KMS-11 (cell line): ENCODE measurements at regions not wholly inside any gene's neighbourhood (a gene's known extent, or its start where the extent isn't known, plus 50 kb on each side); places are given as distances from the start of the nearest gene placed in this dataset.

Experiments
- H2AFZ ChIP-seq: fragments of 200-600 bp; sonication (generic); 2 replicates; pipeline ENCODE4 v1.6.1; 2016; ENCODE audit warnings: antibody characterized with exemption, mixed run types, low read depth
- H3K27ac ChIP-seq: fragments of 200-600 bp; sonication (generic); 2 replicates; pipeline ENCODE4 v1.6.1; 2016; ENCODE audit warnings: mild to moderate bottlenecking, mixed run types
- H3K27me3 ChIP-seq: fragments of 200-600 bp; sonication (generic); 2 replicates; pipeline ENCODE4 v1.6.1; 2017; ENCODE audit warnings: mild to moderate bottlenecking, low read depth, mixed run types, moderate library complexity; ENCODE audit not compliant: insufficient read depth
- H3K36me3 ChIP-seq: fragments of 200-600 bp; sonication (generic); 2 replicates; pipeline ENCODE4 v1.6.1; 2017; ENCODE audit warnings: mild to moderate bottlenecking, mixed run types; ENCODE audit not compliant: insufficient read depth
- H3K4me1 ChIP-seq: fragments of 200-600 bp; sonication (generic); 2 replicates; pipeline ENCODE4 v1.6.1; 2016; ENCODE audit warnings: mild to moderate bottlenecking, low read depth, mixed run types; ENCODE audit not compliant: poor library complexity, severe bottlenecking
- H3K4me2 ChIP-seq: fragments of 200-600 bp; sonication (generic); 2 replicates; pipeline ENCODE4 v1.7.0; 2016; ENCODE audit warnings: mild to moderate bottlenecking, mixed run types
- H3K4me3 ChIP-seq: fragments of 200-600 bp; sonication (generic); IDR thresholded peaks from 2 replicates; pipeline ENCODE4 v1.6.1; 2017; ENCODE audit warnings: low read depth, low read length, mixed read lengths; ENCODE audit not compliant: insufficient read depth
- H3K79me2 ChIP-seq: fragments of 200-600 bp; sonication (generic); 2 replicates; pipeline ENCODE4 v1.6.1; 2016; ENCODE audit warnings: low read depth, mixed run types; ENCODE audit not compliant: insufficient read depth
- H3K9ac ChIP-seq: fragments of 200-600 bp; sonication (generic); 2 replicates; pipeline ENCODE4 v1.6.1; 2016; ENCODE audit warnings: mild to moderate bottlenecking, mixed run types
- H4K20me1 ChIP-seq: fragments of 200-600 bp; sonication (generic); 2 replicates; pipeline ENCODE4 v1.6.1; 2016; ENCODE audit warnings: mild to moderate bottlenecking, mixed run types; ENCODE audit not compliant: insufficient read depth
- CTCF ChIP-seq: fragments of 200-600 bp; sonication (generic); conservative IDR thresholded peaks from 2 replicates; pipeline ENCODE4 v1.6.1; 2017; ENCODE audit warnings: low read depth, mild to moderate bottlenecking, antibody characterized with exemption, low read length, moderate library complexity, mixed read lengths

DNA sequence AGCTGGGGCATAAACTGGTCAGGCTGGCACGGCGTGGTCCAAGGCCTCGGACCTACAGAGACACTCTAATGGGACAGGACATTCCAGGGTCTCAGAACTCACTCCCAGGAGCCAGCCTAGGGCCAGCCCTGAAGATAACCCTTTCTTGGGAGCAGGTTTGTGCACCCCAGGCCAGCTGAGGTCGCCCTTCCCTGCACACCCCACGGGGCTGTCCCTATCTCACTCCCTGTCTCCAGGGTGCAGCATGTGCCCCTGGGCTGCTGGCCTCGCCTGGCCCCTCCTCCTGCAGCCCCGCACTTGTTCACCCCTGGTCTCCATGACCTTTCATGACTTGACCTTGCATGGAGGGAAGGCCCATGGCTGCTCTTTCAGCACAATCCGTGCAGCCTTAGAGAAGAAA is 1321.8 kb downstream of the BRD1 start:
- Histone ChIP-seq H3K4me2 (no peak overlapping the region), H3K4me1 (no peaks in the 10 kb centered on the region), H3K9ac (no peak overlapping the region), H3K36me3 (no peaks in the 10 kb centered on the region), H2AFZ (no peak overlapping the region), H3K27me3 (no peaks in the 10 kb centered on the region), H4K20me1 (no peaks in the 10 kb centered on the region), H3K4me3 (no peak overlapping the region), H3K27ac (no peak overlapping the region), H3K79me2 (no peaks in the 10 kb centered on the region)
- TF ChIP-seq CTCF = no peak

DNA sequence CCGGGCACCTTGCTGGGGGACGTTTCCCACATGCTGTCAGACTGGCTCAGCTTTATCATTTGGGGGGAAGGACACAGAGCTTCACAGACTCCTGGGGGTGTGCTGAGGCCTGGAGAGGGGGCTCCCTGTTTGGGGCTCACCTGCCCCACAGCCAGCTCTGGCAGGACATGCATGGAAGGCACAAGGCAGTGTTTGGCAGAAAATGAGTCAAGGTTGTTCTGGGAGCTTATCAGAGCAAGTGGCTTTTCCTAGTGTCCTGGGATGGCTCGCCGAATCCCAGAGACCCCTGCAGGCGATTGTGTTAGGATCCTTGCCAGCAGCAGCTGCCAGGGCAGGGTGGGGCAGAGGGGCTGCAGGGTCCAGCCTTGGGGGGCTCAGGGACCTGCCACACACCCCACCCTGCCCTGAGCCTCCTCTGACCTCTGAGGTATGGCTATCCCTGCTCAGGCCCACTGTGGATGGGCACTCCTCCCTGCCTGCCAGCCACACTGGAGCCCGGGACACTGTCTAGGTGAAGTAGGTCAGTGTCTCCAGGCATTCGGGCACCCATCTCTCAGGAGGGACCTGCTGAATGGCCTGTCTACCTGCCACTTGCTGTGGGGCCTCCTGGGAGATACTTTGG is 1323.0 kb downstream of the BRD1 start:
- H3K4me3 ChIP-seq = no peak overlapping the region
- H3K36me3 ChIP-seq = no peaks in the 10 kb centered on the region
- no peak overlapping the region for H3K27ac ChIP-seq
- no peaks in the 10 kb centered on the region for H3K27me3 ChIP-seq
- no peaks in the 10 kb centered on the region for H3K79me2 ChIP-seq
- no peak overlapping the region for H2AFZ ChIP-seq
- no peaks in the 10 kb centered on the region for H3K4me1 ChIP-seq
- H3K9ac ChIP-seq = no peak overlapping the region
- H3K4me2 ChIP-seq = no peak overlapping the region
- no peaks in the 10 kb centered on the region for H4K20me1 ChIP-seq
- TF ChIP-seq CTCF = no peak

- Histone ChIP-seq H3K4me3 (no peak overlapping the region), H3K79me2 (no peaks in the 10 kb centered on the region), H3K9ac (no peak overlapping the region), H4K20me1 (no peaks in the 10 kb centered on the region), H3K27ac (no peak overlapping the region), H3K36me3 (no peaks in the 10 kb centered on the region), H3K4me2 (no peak overlapping the region), H3K27me3 (no peaks in the 10 kb centered on the region), H3K4me1 (no peaks in the 10 kb centered on the region), H2AFZ (no peak overlapping the region)
- no peak for TF ChIP-seq CTCF
Measured at GRCh38 chr22:48503876-48504275, 1323.8 kb downstream of the BRD1 start.

DNA sequence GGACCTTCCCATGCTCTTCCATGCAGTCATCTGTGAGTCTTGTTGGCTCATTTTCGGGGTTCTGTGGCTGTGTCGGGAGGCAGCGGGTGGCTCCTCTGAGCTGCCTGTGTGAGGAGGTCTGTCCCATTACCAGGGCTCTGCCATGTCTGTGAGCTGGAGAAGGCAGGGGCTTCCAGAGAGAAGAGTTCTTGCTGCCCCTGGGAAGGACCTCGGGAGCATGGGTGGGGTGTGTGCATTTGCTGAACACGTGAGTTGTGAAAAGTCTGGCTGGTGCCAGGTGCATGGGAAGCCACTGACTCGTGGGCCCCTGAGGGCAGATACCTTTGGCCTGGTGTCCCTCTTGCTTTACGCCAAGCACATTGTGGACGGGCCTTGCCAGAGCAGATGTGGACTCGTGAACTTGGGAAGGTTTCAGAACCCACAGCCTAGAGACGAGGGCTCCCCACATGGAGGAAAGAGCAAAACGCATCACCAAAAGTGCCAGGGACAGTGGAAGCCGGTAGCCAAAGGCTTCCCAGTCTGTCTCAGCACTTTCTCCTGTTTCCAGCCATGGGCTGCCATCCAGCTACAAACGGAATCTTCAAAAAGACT is 1324.5 kb downstream of the BRD1 start:
- Histone ChIP-seq H3K27me3 (no peaks in the 10 kb centered on the region), H3K4me1 (no peaks in the 10 kb centered on the region), H3K4me3 (no peak overlapping the region), H3K27ac (no peak overlapping the region), H3K4me2 (no peak overlapping the region), H3K36me3 (no peaks in the 10 kb centered on the region), H3K79me2 (no peaks in the 10 kb centered on the region), H3K9ac (no peak overlapping the region), H4K20me1 (no peaks in the 10 kb centered on the region), H2AFZ (no peak overlapping the region)
- TF ChIP-seq CTCF = no peak
